Ishikawa (cell line): ENCODE measurements at regions not wholly inside any gene's neighbourhood (a gene's known extent, or its start where the extent isn't known, plus 50 kb on each side); places are given as distances from the start of the nearest gene placed in this dataset.

Source experiments
- CEBPB ChIP-seq: IDR thresholded peaks from 2 replicates; pipeline ENCODE4 v1.6.1; 2012
- CREB1 ChIP-seq: IDR thresholded peaks from 2 replicates; pipeline ENCODE4 v1.6.1; 2012; ENCODE audit warnings: low read depth
- EGR1 ChIP-seq: IDR thresholded peaks from 2 replicates; pipeline ENCODE4 v1.6.1; 2012
- EP300 ChIP-seq: IDR thresholded peaks from 2 replicates; pipeline ENCODE4 v1.6.1; 2012; ENCODE audit warnings: borderline replicate concordance
- FOXM1 ChIP-seq: IDR thresholded peaks from 2 replicates; pipeline ENCODE4 v1.6.1; 2012; ENCODE audit warnings: low read depth, borderline replicate concordance
- MAX ChIP-seq: IDR thresholded peaks from 2 replicates; pipeline ENCODE4 v1.6.1; 2012
- NFIC ChIP-seq: IDR thresholded peaks from 2 replicates; pipeline ENCODE4 v1.6.1; 2012
- RAD21 ChIP-seq: IDR thresholded peaks from 2 replicates; pipeline ENCODE4 v1.6.1; 2012; ENCODE audit warnings: low read depth
- REST ChIP-seq: IDR thresholded peaks from 2 replicates; pipeline ENCODE4 v1.6.1; 2012; ENCODE audit warnings: low read depth, mild to moderate bottlenecking
- TAF1 ChIP-seq: IDR thresholded peaks from 2 replicates; pipeline ENCODE4 v1.6.1; 2012; ENCODE audit warnings: low read depth, mild to moderate bottlenecking
- TCF12 ChIP-seq: IDR thresholded peaks from 2 replicates; pipeline ENCODE4 v1.6.1; 2012; ENCODE audit warnings: low read depth
- TEAD4 ChIP-seq: IDR thresholded peaks from 2 replicates; pipeline ENCODE4 v1.6.1; 2012
- YY1 ChIP-seq: IDR thresholded peaks from 2 replicates; pipeline ENCODE4 v1.6.1; 2012; ENCODE audit warnings: low read depth
- ZBTB7A ChIP-seq: IDR thresholded peaks from 2 replicates; pipeline ENCODE4 v1.6.1; 2012; ENCODE audit warnings: low read depth
- TF ChIP-seq, protein P1 (sequence below): IDR thresholded peaks from 2 replicates; pipeline ENCODE4 v1.6.1; 2012

DNA sequence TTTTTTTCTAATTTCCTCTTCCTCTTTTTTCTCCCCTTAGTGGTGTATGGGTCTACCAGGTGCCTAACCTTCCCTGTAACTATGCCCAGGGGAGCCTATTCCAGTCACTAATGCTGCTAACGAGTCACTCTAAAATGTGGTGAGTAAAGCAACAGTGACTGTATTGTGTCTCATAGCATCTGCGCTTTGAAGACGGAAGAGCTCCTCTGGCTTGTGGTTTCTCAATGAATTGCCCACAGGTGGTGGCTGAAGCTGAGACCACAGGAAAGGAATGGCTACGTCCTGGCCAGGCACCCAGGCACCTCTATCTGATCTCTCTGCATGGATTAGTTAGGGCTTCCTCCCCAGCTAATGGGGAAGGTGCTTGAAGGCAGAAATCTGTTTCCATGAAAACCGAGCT is 763.5 kb upstream of the FRG1 start:
- TF ChIP-seq EGR1 (no peak), MAX (no peak), EP300 (no peak), CEBPB (no peak), TEAD4 (no peak), TAF1 (no peak), TCF12 (no peak), CREB1 (no peak), RAD21 (no peak), FOXM1 (no peak), ZBTB7A (no peak), REST (no peak), NFIC (no peak), YY1 (no peak)
- TF ChIP-seq, protein P1, sequence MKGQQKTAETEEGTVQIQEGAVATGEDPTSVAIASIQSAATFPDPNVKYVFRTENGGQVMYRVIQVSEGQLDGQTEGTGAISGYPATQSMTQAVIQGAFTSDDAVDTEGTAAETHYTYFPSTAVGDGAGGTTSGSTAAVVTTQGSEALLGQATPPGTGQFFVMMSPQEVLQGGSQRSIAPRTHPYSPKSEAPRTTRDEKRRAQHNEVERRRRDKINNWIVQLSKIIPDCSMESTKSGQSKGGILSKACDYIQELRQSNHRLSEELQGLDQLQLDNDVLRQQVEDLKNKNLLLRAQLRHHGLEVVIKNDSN: no peak

GRCh38 chr4:189178125-189178746 is 762.4 kb upstream of the FRG1 start:
- no peak for TF ChIP-seq TCF12
- TF ChIP-seq RAD21: no peak
- no peak for TF ChIP-seq FOXM1
- TF ChIP-seq TAF1: no peak
- TF ChIP-seq REST: no peak
- no peak for TF ChIP-seq YY1
- TF ChIP-seq ZBTB7A: no peak
- no peak for TF ChIP-seq NFIC
- no peak for TF ChIP-seq CEBPB
- TF ChIP-seq CREB1: no peak

DNA sequence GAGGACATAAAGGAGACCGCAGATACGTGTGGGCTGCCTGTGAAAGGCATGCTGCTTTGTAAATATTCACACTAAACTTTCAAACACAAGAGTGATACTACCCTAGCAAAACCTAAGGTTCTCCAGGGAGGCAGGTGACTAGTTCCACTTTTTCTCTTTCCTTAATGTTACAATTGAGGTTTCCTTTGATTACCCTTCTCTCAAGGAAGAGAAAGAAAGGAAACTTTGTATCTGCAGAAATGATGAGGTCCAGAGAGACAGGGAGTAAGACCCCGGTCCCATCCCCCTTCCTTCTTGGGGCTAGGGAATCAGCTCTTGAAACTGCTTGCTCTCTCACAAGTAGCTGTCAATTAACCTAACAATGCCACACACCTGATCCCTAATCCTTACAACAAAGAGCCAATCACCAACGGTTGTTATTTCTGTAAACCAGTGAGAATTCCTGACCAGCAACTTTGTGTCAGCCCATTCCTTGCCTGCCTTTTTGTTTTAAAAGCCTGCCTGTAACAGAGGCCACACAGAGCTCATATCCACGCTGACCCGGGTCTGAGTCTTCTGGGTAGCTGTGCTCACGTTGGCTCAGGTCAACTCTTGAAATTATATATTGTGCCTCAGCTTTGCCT is 754.8 kb upstream of the FRG1 start:
- TF ChIP-seq TEAD4 (no peak), REST (no peak), CREB1 (no peak), EP300 (no peak), EGR1 (no peak), TCF12 (no peak), CEBPB (no peak), FOXM1 (no peak), RAD21 (no peak), NFIC (no peak), MAX (no peak), TAF1 (no peak), ZBTB7A (no peak), YY1 (no peak)
- TF ChIP-seq, protein P1: no peak

- TF ChIP-seq, protein P1: no peak
- TF ChIP-seq MAX (no peak), CREB1 (no peak), RAD21 (no peak), TEAD4 (no peak), EP300 (no peak), ZBTB7A (no peak), NFIC (no peak), TCF12 (no peak), CEBPB (no peak), FOXM1 (no peak), YY1 (no peak), TAF1 (no peak), EGR1 (no peak)
These were observed 753.1 kb upstream of the FRG1 start for GRCh38 chr4:189187531-189188052.
